ENCODE measurements at regions not wholly inside any gene's neighbourhood (a gene's known extent, or its start where the extent isn't known, plus 50 kb on each side); places are given as distances from the start of the nearest gene placed in this dataset.

DNA sequence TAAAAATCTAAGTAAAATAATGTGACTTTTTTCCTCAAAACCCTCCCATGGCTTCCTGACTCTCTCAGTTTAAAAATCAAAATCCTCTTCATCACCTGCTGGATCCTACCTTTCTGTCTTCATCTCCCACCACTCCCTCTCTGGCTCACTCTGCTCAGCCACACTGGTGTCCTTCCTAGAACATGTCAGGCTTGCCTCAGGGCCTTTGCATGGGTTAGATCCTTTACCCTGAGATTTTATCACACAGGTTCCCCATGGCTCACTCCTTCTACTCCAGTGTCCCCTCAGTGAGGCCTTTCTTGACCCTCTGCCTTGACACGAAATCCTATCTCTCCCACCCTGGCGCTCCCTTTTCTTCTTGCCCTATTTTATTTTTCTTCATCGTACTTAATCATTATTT lies 141.8 kb downstream of the RPL22L1 start:
- no peak for DNase-seq

DNA sequence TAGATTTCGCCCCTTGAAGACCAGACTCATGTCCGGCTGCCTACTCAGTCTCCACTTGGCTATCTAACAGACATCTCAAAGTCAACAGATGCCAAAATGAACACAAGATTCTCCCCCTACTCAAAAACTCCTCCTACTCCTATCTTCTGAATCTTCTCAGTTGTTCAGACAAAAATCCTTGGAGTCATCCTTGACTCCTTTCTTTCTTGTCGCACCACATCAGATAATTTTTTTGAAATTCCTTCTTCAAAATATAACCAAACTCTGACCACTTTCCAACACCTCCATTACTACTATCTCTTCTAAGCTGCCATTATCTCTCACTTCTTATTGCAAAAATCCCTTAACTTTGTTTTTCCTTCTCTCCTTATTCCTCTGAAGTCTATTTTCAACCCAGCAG lies 141.9 kb upstream of the SLC7A14 start:
- no peak for DNase-seq

DNA sequence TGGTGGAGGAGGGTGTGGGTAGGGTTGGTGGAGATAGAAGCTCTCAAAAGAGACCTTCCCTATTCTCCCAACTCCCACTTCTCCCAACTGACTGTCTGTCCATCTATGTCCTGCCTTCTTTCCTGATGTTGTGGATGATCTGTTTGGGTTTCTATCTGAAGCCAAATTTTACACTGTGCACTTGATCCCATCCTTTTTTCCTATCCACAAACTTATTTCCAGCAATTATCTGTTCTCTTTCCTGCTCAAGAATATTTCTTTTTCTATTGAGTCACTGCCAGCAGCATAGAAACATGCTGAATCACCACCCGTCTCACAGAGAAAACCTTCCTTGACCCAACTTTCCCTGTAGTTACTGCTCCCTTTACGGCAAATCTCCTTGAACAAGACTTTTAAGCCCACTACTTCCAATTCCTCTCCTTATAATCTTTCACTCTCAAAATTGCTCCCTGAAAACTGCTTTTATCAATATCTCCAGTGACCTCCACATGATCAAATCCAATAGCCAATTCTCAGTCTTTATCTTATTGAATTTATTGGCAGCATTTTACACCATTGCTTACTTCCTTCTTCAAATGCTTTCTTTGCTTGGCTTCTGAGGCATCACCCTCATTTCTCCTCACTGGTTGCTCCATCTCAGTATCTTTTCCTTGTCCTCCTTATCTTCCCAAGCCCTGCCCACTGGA lies 141.2 kb upstream of the SLC7A14 start:
- DNase-seq, result no peak

- no peak for DNase-seq
These were observed 139.4 kb upstream of the SLC7A14 start for GRCh38 chr3:170725285-170725731.

DNA sequence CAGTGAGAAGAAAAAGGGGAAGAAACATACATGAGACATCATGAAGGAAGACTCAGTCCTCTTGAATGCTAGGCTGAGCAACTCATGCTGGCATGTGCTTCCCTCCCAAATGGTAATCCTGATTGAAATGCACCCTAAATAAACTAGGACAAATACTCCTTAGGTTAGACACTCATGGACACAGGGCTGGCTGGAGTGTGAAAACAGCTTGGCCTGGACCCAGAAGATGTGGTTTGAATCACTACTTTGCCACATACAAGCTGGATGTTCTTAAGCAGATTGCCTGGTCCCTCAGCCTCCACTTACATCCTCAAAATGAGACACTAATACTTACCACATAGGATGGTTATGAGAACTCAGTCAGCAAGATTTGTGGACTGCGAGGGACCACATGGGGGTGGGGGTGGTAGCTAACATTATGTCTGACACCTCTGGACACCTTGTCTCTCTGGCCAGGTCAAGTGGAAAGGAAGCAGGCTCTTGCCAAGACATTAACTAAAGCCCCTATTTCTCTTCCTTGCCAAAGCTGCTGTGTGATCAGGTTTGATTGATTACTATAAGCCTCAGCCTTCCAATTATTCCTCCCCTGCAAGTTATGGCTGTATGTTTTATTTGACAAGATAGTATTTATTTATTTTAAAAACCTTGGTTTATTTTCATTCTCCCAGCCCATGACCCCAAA lies 138.9 kb upstream of the SLC7A14 start:
- no peak for DNase-seq

DNA sequence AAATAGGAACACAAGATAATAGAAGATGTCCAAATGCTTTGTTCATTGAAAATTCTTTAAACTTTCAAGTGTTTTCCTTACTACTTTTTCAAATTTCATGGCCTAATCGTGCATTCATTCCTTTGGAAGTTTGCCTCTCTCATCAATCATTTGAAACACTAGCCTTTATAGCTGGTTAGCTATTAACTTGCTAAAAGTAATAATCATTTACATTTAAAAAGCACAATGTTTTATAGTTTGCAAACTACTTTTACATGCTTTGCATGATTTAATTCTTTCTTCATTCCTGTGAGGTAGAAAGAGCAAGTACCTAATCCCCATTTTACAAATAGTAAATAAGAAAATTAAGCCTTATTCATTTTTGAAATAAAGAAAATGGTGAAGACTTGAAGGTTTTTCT lies 137.4 kb upstream of the SLC7A14 start:
- no peak for DNase-seq

GRCh38 chr3:170721563-170721962 lies 135.7 kb upstream of the SLC7A14 start:
- no peak for DNase-seq

GRCh38 chr3:170719300-170719699 lies 133.4 kb upstream of the SLC7A14 start:
- no peak for DNase-seq

DNA sequence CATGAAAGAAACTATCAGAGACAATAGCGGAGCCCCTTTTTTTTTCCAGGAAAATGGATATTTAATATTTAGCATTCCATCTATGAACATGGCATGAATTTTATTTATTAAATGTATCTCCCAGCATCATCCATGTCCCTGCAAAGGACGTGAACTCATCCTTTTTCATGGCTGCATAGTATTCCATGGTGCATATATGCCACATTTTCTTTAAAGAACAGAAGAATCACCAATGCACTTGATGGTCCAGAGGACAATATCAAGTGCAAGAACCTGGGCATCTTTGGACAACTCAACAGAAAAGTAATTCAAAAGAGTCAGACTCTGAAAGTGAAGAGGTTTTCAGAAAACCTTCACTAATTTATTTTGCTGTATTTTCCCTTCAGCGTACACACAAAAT lies 133.0 kb upstream of the SLC7A14 start:
- no peak for DNase-seq

DNA sequence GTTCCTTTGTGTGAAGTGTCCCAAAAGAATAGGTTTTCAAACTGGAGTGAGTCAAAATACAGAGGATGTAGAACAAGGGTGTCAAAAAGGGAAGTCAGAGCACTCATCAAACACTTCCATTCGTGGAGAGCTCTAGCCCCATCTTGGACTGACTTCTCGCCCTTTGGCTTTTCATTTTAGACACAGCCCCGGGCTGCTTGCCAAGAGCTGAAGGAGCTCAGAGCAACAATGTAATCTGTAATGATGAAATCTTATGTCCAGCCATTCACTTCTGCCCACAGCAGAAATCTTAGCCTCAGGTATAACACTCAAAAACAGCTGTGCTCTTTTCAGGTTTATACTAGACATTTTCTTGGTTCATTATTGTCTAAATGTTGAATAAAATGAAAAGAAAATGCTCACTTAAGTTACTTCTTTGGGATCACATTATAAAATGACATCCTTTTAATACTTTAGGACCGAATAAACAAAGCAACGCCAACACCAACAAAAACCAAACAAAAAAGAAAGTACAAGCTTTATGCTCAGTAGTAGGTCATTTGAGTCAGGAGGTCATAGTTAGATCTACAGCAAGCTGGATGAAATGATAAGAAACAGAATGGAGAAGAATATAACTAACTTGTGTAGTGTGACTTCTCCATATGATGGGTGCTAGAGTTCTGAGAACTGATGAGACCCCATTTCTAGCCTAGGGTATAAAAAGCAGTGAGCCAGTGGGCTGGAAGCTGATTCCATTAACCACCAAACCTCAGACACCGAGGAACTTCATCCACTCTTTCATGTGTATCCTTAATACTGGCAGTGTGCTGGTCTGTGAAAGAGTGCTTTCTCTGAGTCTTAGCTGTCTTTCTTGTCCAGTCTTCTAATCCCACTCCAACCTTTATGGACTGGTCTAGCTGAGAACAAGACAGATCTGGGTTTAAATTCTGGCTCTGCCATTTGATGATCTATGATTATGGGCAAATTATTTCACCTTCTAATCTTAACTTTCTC lies 131.8 kb upstream of the SLC7A14 start:
- no peak for DNase-seq

- DNase-seq, result no peak
These were observed 130.4 kb upstream of the SLC7A14 start for GRCh38 chr3:170716172-170716805.

GRCh38 chr3:170714562-170715535 lies 129.0 kb upstream of the SLC7A14 start:
- no peak for DNase-seq

GRCh38 chr3:170714122-170714521 lies 128.2 kb upstream of the SLC7A14 start:
- DNase-seq, result no peak

DNA sequence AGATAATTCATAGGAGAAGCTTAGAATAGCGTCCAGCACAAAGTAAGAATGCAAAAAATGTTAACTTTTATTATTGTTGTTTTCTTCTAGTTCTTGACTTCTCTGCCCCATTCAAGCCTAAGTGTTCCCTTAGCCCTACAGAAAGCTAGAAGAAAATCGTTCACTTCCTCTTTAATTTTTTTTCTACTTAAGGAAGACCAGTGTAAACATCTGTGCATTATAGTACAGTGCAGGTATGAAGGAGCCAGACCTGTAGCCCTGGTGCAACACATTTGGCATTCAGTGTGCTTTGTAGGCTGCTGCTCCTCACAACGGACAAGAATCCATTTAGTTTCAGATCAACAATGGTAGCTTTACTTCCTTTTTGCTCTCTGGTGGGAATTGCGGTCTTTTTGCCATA lies 127.8 kb upstream of the SLC7A14 start:
- DNase-seq, result no peak

DNA sequence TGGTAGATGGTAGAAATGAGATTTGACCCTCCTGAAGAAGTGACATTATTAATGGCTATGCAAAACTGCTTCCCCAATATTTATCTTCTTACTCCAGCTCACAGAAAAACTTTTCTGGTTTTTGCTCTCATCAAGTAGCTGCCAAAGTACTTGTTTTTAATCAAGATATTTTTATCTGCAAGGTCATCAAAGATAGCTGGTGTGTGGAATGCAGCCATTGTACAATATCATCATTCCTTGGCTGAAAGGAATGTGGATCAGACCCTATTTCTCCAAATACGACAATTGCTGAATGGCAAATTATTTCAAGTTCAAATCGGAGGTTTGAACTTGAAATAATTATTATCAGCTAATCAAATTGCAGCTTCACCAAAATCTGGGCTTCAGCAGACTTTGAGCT lies 126.9 kb upstream of the SLC7A14 start:
- DNase-seq, result no peak

DNA sequence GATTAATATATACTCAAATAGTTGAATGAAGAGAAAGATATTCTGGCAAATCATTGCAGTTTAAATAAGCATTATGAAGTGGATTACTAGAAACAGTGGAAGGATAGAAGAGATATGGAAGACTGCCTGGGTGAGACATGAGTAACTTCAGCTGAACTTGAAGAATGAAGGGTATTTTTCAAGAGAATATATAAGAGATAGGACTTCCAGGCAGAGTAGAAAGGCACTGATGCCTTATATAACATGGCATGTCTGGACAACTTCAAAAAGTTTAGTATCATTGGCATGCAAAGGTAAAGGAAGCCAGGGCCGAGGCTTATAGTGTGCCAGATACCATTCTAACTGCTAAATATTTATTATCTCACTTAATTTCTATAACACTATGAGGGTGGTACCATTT lies 126.5 kb upstream of the SLC7A14 start:
- DNase-seq, result no peak

- no peak for DNase-seq
These were observed 125.9 kb upstream of the SLC7A14 start for GRCh38 chr3:170711786-170712185.

GRCh38 chr3:170709046-170709445 lies 123.2 kb upstream of the SLC7A14 start:
- DNase-seq, result no peak

GRCh38 chr3:170707899-170708298 lies 122.0 kb upstream of the SLC7A14 start:
- no peak for DNase-seq

- no peak for DNase-seq
These were observed 119.3 kb upstream of the SLC7A14 start for GRCh38 chr3:170705131-170705530.

DNA sequence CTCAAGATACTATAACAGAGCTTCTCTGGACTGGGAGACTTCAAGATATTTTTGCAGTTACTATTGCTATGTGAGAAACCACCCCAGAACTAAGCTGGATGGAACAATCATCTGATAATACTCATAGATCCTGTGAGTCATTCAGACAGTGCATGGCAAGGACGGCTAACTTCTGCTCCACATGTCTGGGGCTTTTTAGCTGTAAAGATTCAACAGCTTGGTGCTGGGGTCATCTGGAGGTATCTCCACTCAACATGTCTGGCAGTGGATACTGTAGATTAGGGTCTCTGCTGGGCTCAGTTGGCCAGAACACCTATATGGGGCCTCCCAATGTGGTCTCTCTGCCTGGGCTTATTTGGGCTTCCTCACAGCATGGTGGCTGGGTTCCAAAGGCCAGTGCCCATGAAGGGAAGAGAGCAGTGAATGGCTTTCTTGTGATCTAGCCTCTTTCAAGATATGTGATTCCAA lies 117.3 kb upstream of the SLC7A14 start:
- no peak for DNase-seq
